ENCODE measurements at regions not wholly inside any gene's neighbourhood (a gene's known extent, or its start where the extent isn't known, plus 50 kb on each side); places are given as distances from the start of the nearest gene placed in this dataset.
"Not testable (repeated sequence)": the region's sequence is repeated elsewhere in the genome, so short reads cannot be mapped to it uniquely, and the experiment has no call there.

DNA sequence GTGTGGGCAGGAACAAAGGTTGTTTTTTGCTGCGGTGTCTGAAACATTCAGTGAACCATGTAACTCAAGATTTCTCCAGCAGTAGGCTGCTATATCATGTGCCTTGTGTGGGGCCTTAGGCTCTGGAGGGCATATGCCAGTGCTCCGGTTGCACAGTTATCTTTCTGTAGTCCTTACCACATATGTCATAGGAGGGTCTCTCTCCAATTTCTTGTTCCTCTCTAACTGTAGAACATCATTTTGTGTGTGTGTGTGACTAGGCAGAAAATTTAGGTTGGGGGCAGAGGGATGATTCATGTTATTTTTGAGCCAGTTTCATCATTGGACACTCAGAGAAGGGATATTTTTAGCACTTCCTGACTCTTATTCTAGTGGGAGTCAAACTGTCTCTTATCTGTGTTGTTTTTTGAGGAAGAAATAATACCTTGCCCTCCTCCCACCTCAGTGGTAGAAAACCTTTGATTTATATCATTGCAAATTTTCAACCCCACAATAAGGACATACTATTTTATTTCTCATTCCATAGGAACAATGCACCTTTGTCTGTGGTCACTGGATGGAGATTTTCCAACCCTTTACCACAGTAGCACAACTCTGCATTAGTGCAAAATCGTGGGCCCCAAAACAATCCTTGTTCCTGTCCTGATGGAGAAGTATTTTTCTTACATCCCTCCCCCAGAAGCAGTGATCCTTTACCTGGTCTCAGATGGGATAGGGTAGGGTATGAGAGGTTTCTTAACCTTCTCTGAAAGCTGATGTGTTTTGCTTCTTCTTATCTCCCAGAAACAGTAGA lies 113.9 kb downstream of the CCDC74A start:
- no peak for DNase-seq

DNA sequence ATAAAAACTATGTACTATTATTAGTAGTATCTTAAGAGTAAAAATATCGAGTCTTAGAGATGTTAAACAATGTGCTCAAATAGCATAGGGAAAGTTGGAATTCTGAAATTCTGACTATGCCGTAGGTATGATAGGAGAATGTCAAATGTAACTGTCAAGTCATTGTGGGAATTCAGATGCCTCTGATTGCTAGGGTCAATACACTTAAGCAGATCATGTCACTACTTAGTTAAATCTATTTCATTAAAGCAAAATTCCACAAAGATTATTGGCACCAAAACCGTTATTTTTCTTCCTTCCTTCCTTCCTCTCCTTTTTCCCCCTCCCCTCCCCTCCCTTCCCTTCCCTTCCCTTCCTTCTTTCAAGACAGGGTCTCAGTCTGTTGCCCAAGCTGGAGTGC lies 115.5 kb downstream of the CCDC74A start:
- not testable (repeated sequence) for DNase-seq

- DNase-seq: no peak
Measured at GRCh38 chr2:131645177-131645765, 117.6 kb downstream of the CCDC74A start.

DNA sequence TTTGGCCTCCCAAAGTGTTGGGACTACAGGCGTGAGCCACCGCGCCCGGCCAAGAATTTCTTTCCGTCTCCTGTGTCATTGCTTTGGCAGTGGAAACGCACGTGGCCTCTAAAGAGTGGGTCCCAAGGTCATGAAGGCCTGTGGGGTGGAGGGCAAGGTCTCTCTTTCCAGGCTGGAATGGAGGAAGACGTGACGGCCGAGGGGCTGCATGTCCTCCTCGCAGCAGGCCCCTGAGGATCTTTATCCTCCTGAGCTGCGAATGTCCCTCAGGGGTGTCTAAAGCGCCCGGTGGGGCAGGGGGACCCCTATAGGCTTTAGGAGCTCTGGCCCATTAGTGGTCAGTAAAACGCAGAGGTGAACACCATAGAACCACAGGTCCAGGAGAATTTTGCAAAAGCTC lies 118.5 kb downstream of the CCDC74A start:
- DNase-seq: not testable (repeated sequence)

DNA sequence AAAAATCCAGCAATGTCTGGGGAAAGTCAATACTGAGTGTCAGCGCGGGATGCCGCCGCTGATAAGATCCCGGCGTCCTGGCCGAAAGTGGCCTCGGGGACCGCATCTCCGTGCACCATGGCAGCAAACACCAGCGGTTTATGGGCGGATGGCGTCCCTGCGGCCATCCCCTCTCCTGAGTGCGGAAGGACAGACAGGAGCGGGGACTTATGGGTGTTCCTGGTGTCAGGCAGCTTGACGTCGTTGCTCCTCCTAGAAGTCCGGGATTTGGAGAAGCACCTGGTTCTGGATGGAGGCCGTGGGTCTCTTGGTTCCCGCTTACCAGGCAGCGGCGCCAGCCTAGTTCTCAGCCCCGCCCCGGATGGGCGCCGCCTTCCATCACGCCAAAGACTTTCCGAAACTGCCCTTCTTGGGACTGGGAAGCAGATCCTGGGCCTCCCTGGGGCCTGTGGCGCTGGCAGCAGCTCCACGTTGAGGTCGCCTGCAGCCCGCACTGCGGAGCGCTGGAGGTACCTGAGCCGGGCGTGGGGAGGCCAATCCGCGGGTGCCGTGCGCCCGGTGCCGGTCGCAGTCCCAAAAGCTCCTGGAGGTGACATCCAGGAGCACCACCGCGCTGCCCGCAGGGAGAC lies 119.1 kb downstream of the CCDC74A start:
- no peak for DNase-seq

- DNase-seq: not testable (repeated sequence)
Measured at GRCh38 chr2:131648565-131648964, 120.9 kb downstream of the CCDC74A start.

DNA sequence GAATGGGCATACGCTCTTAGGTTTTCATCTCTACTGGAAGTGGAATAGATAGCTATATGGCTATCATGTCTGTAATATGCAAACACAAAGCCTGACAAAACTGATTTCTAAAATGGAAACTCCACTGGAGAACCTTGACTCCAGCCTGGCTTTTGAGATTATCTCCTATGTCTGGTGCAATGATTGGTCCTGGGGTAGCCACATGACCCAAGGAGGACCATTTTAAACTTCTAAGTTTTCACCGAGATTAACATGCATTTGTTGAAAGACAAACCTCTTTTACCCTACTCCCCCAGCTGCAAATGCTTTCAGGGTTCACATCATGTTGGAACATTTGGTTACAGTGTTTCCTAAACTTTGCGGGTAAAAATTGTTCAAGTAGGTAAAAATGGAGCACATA lies 124.6 kb downstream of the CCDC74A start:
- DNase-seq: not testable (repeated sequence)

DNA sequence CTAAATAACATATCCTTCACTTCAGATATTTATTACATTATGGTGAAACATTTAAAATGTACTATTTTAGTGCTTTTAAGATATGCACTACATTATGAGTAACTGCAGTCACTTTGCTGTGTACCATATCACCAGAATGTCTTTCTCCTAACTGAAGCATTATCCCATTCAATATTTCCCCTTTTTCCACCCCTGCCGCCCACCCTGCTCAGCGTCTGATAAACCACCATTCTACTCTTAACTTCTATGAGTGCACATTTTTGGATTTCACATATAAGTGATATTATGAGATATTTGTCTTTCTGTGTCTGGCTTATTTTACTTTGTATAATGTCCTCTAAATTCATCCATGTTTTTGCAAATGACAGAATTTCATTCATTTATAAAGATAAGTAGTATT lies 126.4 kb downstream of the CCDC74A start:
- not testable (repeated sequence) for DNase-seq

GRCh38 chr2:131656816-131657633 lies 129.3 kb downstream of the CCDC74A start:
- DNase-seq: no peak

- DNase-seq: no peak
Measured at GRCh38 chr2:131657895-131658768, 130.4 kb downstream of the CCDC74A start.

GRCh38 chr2:131658769-131659131 lies 131.1 kb downstream of the CCDC74A start:
- no peak for DNase-seq

- no peak for DNase-seq
Measured at GRCh38 chr2:131659168-131659572, 131.5 kb downstream of the CCDC74A start.

- DNase-seq: not testable (repeated sequence)
Measured at GRCh38 chr2:131661101-131661782, 133.6 kb downstream of the CCDC74A start.

DNA sequence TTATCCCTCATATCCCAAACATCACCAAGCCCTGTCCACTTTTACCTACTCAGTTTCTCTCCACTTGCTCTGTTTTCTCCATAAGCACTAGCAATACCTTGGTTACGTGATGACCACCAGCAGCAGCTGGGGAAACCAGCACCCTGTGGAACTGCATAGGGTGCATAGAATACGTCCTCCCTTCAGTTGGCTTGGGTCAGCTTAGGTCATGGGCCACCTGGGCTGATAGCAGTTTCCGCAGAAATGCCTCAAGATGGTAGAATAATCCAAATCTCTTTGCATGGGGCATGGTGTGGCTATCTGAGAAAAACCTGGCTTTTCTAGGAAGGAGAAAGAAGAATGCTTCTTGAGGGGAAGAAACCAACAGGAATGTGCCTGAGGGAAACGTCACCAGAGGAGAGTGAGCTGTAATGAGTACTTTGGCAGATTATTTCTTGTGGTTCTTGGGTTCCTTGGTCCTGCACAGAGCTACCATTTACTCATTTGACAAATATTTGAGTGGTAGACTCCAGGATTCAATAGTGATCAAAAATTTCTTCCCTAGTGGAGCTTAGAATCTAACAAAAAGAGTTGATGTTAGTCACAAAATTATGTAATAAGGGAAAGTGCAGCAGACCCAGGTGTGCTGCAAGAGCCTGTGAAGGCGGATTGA lies 134.3 kb downstream of the CCDC74A start:
- not testable (repeated sequence) for DNase-seq

DNA sequence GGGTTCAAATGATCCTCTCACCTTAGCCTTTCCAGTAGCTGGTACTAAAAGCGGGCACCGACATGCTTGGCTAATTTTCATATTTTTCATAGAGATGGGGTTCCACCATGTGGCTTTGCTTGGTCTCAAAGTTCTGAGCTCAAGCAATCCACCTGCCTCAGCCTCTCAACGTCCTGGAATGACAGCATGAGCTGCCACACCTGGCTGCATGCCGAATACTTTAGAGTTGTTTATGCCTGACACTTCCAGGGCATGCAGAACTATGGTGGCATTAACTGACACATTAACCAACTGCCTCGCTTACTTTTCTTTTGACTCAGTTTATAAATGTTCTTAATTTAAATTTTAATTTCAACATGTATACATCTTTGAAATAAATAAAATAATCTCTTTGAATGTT lies 135.8 kb downstream of the CCDC74A start:
- not testable (repeated sequence) for DNase-seq

- DNase-seq: not testable (repeated sequence)
Measured at GRCh38 chr2:131665716-131666115, 138.0 kb downstream of the CCDC74A start.

GRCh38 chr2:131668794-131669540 lies 141.3 kb downstream of the CCDC74A start:
- not testable (repeated sequence) for DNase-seq

- DNase-seq: not testable (repeated sequence)
Measured at GRCh38 chr2:131671841-131672470, 144.3 kb downstream of the CCDC74A start.

Data from CD4-positive, alpha-beta T cell treated with Interleukin-4 for 4 hours (primary cell).